Upper lobe of left lung (tissue), 4 donors: ENCODE measurements at regions not wholly inside any gene's neighbourhood (a gene's known extent, or its start where the extent isn't known, plus 50 kb on each side); places are given as distances from the start of the nearest gene placed in this dataset.

Source experiments
- EP300 ChIP-seq, 4 donors: sonication (generic); formaldehyde crosslinking; IDR thresholded peaks; one replicate each; pipeline ENCODE4 v1.5.1; 2017; ENCODE audit warnings: antibody characterized with exemption in 4 of 4, control low read depth in 2 of 4
- POLR2A ChIP-seq, 4 donors: fragments of 450-650 bp; IDR thresholded peaks; one replicate each; pipeline ENCODE4 v1.5.1; 2016 to 2017; ENCODE audit warnings: antibody characterized with exemption in 4 of 4, mild to moderate bottlenecking in 2 of 4
- POLR2AphosphoS5 ChIP-seq, 2 donors: sonication (generic); formaldehyde crosslinking; IDR thresholded peaks; one replicate each; pipeline ENCODE4 v1.5.1; 2017; ENCODE audit warnings: antibody characterized with exemption in 2 of 2
- TF ChIP-seq, protein P1 (sequence below), 6 experiments: fragments of 450-650 bp in 4 of 6; fragments of 200-600 bp in 2 of 6; sonication (generic) in 2 of 6; IDR thresholded peaks; one replicate each; pipeline ENCODE4 v1.5.1; 2016 to 2019; ENCODE audit warnings: antibody characterized with exemption in 6 of 6

DNA sequence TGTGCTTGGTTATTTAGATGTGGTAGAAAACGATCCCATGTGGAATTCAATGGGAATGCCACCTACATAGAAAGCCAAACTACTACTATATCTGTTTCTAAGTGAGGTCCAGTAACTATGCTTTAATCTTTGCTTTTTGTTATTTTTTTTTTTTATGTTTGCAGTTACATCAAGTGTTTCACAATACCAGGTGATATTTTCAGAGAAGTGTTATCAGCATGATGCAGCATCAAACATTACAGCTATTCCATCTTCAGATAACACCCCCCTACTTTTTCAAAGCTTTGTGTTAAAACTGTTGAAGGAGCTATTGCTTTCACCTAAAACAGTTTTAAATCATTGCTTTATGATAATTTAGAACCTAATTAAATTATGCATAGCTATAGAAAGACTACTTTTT lies 163.8 kb upstream of the SLC16A7 start:
- TF ChIP-seq, protein P1, sequence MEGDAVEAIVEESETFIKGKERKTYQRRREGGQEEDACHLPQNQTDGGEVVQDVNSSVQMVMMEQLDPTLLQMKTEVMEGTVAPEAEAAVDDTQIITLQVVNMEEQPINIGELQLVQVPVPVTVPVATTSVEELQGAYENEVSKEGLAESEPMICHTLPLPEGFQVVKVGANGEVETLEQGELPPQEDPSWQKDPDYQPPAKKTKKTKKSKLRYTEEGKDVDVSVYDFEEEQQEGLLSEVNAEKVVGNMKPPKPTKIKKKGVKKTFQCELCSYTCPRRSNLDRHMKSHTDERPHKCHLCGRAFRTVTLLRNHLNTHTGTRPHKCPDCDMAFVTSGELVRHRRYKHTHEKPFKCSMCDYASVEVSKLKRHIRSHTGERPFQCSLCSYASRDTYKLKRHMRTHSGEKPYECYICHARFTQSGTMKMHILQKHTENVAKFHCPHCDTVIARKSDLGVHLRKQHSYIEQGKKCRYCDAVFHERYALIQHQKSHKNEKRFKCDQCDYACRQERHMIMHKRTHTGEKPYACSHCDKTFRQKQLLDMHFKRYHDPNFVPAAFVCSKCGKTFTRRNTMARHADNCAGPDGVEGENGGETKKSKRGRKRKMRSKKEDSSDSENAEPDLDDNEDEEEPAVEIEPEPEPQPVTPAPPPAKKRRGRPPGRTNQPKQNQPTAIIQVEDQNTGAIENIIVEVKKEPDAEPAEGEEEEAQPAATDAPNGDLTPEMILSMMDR (IDR thresholded peaks at IDR 0.05), result no peak
- TF ChIP-seq POLR2A (IDR thresholded peaks at IDR 0.05) (no peak), EP300 (IDR thresholded peaks at IDR 0.05) (no peak), POLR2AphosphoS5 (IDR thresholded peaks at IDR 0.05) (no peak)
